H9 (cell line): ENCODE measurements at regions not wholly inside any gene's neighbourhood (a gene's known extent, or its start where the extent isn't known, plus 50 kb on each side); places are given as distances from the start of the nearest gene placed in this dataset.

Experiments
- DNase-seq: peaks from one replicate; pipeline ENCODE4 v3.0.0-alpha.2; 2017
- H2AFZ ChIP-seq: one replicate; pipeline ENCODE4 v1.6.1; 2013; ENCODE audit warnings: mild to moderate bottlenecking, low read length, control low read depth, moderate library complexity
- H2AK5ac ChIP-seq: 2 replicates; pipeline ENCODE4 v1.6.1; 2013; ENCODE audit warnings: low read length, control low read depth, mixed read lengths; ENCODE audit not compliant: insufficient read length
- H2BK120ac ChIP-seq: one replicate; pipeline ENCODE4 v1.6.1; 2013; ENCODE audit warnings: low read depth, mild to moderate bottlenecking, low read length, control low read depth, inconsistent platforms; ENCODE audit not compliant: poor library complexity, severe bottlenecking
- H2BK12ac ChIP-seq: 2 replicates; pipeline ENCODE4 v1.6.1; 2013; ENCODE audit warnings: low read length, control low read depth, mixed read lengths, low read depth; ENCODE audit not compliant: insufficient read length
- H2BK15ac ChIP-seq: 2 replicates; pipeline ENCODE4 v1.6.1; 2013; ENCODE audit warnings: low read depth, low read length, control low read depth
- H2BK20ac ChIP-seq: one replicate; pipeline ENCODE4 v1.6.1; 2013; ENCODE audit warnings: low read depth, mild to moderate bottlenecking, low read length, control low read depth, inconsistent platforms; ENCODE audit not compliant: poor library complexity, severe bottlenecking
- H2BK5ac ChIP-seq: 2 replicates; pipeline ENCODE4 v1.6.1; 2013; ENCODE audit warnings: low read length, control low read depth, mixed read lengths; ENCODE audit not compliant: insufficient read length
- H3K14ac ChIP-seq: 2 replicates; pipeline ENCODE4 v1.6.1; 2013; ENCODE audit warnings: low read length, control low read depth; ENCODE audit not compliant: insufficient read depth
- H3K18ac ChIP-seq: 2 replicates; pipeline ENCODE4 v1.6.1; 2013; ENCODE audit warnings: low read depth, mild to moderate bottlenecking, mixed read lengths, low read length, control low read depth; ENCODE audit not compliant: insufficient read length
- H3K23ac ChIP-seq: 2 replicates; pipeline ENCODE4 v1.6.1; 2013; ENCODE audit warnings: low read length, control low read depth, mixed read lengths, low read depth; ENCODE audit not compliant: insufficient read length
- H3K23me2 ChIP-seq: 2 replicates; pipeline ENCODE4 v1.6.1; 2013; ENCODE audit warnings: low read depth, mild to moderate bottlenecking, mixed read lengths, low read length, control low read depth; ENCODE audit not compliant: insufficient read length, poor library complexity, severe bottlenecking
- H3K27ac ChIP-seq: 2 replicates; pipeline ENCODE4 v1.5.1; 2013; ENCODE audit warnings: low read length, control low read depth, mixed read lengths, low read depth; ENCODE audit not compliant: insufficient read length
- H3K27me3 ChIP-seq: 2 replicates; pipeline ENCODE4 v1.6.1; 2013; ENCODE audit warnings: low read length, control low read depth, inconsistent platforms; ENCODE audit not compliant: insufficient read depth
- H3K4ac ChIP-seq: 2 replicates; pipeline ENCODE4 v1.6.1; 2013; ENCODE audit warnings: low read depth, mild to moderate bottlenecking, control low read depth, inconsistent platforms, low read length, moderate library complexity
- H3K4me1 ChIP-seq: 2 replicates; pipeline ENCODE4 v1.6.1; 2013; ENCODE audit warnings: low read length, control low read depth, inconsistent platforms; ENCODE audit not compliant: insufficient read depth
- H3K4me2 ChIP-seq: 2 replicates; pipeline ENCODE4 v1.6.1; 2013; ENCODE audit warnings: low read length, control low read depth, mixed read lengths; ENCODE audit not compliant: insufficient read length, insufficient read depth
- H3K56ac ChIP-seq: 2 replicates; pipeline ENCODE4 v1.6.1; 2013; ENCODE audit warnings: low read depth, mild to moderate bottlenecking, mixed read lengths, low read length, control low read depth; ENCODE audit not compliant: insufficient read length
- H3K79me1 ChIP-seq: 2 replicates; pipeline ENCODE4 v1.6.1; 2013; ENCODE audit warnings: low read depth, mild to moderate bottlenecking, moderate library complexity, low read length, control low read depth, inconsistent platforms; ENCODE audit not compliant: insufficient read depth, poor library complexity, severe bottlenecking
- H3K79me2 ChIP-seq: 2 replicates; pipeline ENCODE4 v1.6.1; 2013; ENCODE audit warnings: low read length, control low read depth, inconsistent platforms; ENCODE audit not compliant: insufficient read depth
- H3K9ac ChIP-seq: 2 replicates; pipeline ENCODE4 v1.6.1; 2013; ENCODE audit warnings: low read length, control low read depth, mixed read lengths; ENCODE audit not compliant: insufficient read length; ENCODE audit errors: extremely low read depth
- H3K9me3 ChIP-seq: one replicate; pipeline ENCODE4 v1.6.1; 2013; ENCODE audit warnings: low read depth, low read length, inconsistent platforms; ENCODE audit not compliant: control insufficient read depth
- H3T11ph ChIP-seq: one replicate; pipeline ENCODE4 v1.6.1; 2013; ENCODE audit warnings: mild to moderate bottlenecking, low read length, control low read depth, inconsistent platforms
- H4K20me1 ChIP-seq: one replicate; pipeline ENCODE4 v1.6.1; 2013; ENCODE audit not compliant: control insufficient read depth, insufficient read length, insufficient read depth
- H4K5ac ChIP-seq: 2 replicates; pipeline ENCODE4 v1.6.1; 2013; ENCODE audit warnings: low read depth, mild to moderate bottlenecking, mixed read lengths, low read length, control low read depth; ENCODE audit not compliant: insufficient read length
- H4K8ac ChIP-seq: replicated peaks from 2 replicates; pipeline ENCODE4 v1.6.1; 2013; ENCODE audit warnings: low read length, control low read depth, mixed read lengths, low read depth; ENCODE audit not compliant: insufficient read length
- H4K91ac ChIP-seq: 2 replicates; pipeline ENCODE4 v1.6.1; 2013; ENCODE audit warnings: low read depth, mild to moderate bottlenecking, moderate library complexity, mixed read lengths, low read length, control low read depth; ENCODE audit not compliant: insufficient read length
- H3K27ac Mint-ChIP-seq, 3 experiments: 2 replicates in 2 of 3; 3 replicates in 1 of 3; pipeline ENCODE4 v1.8.0; 2020 to 2021; ENCODE audit warnings: mixed read lengths in 3 of 3, mild to moderate bottlenecking in 1 of 3, moderate library complexity in 1 of 3
- H3K27me3 Mint-ChIP-seq: 2 replicates; pipeline ENCODE4 v1.8.0; 2021; ENCODE audit warnings: low read depth, mild to moderate bottlenecking, moderate library complexity, mixed read lengths
- H3K36me3 Mint-ChIP-seq, 3 experiments: 2 replicates in 2 of 3; 3 replicates in 1 of 3; pipeline ENCODE4 v1.8.0; 2020 to 2021; ENCODE audit warnings: low read depth in 3 of 3, mixed read lengths in 3 of 3; ENCODE audit not compliant: insufficient read depth in 1 of 3
- H3K4me1 Mint-ChIP-seq, 2 experiments: 2 replicates each; pipeline ENCODE4 v1.8.0; 2020; ENCODE audit warnings: mixed read lengths in 2 of 2
- H3K4me3 Mint-ChIP-seq, 2 experiments: 2 replicates in 1 of 2; 3 replicates in 1 of 2; pipeline ENCODE4 v1.8.0; 2020 to 2021; ENCODE audit warnings: mild to moderate bottlenecking in 2 of 2, mixed read lengths in 2 of 2, moderate library complexity in 1 of 2
- H3K9me3 Mint-ChIP-seq, 2 experiments: 2 replicates in 1 of 2; 3 replicates in 1 of 2; pipeline ENCODE4 v1.8.0; 2020; ENCODE audit warnings: mild to moderate bottlenecking in 2 of 2, mixed read lengths in 2 of 2, moderate library complexity in 1 of 2
- WGBS: extraction: QIAGEN DNeasy Blood & Tissue Kit; methylation state at CpG from one replicate; pipeline ENCODE4 v1.1.7; 2013; ENCODE audit warnings: missing lambda C conversion rate, low lambda C conversion rate, mixed read lengths; ENCODE audit not compliant: insufficient read length; ENCODE audit errors: extremely low coverage; 5-methylcytosine and 5-hydroxymethylcytosine counted together
- TF ChIP-seq, protein P1 (sequence below): fragments of 200-600 bp; sonication (generic); conservative IDR thresholded peaks from 3 replicates; pipeline ENCODE4 v1.8.0; 2021; ENCODE audit warnings: antibody characterized with exemption, mild to moderate bottlenecking

DNA sequence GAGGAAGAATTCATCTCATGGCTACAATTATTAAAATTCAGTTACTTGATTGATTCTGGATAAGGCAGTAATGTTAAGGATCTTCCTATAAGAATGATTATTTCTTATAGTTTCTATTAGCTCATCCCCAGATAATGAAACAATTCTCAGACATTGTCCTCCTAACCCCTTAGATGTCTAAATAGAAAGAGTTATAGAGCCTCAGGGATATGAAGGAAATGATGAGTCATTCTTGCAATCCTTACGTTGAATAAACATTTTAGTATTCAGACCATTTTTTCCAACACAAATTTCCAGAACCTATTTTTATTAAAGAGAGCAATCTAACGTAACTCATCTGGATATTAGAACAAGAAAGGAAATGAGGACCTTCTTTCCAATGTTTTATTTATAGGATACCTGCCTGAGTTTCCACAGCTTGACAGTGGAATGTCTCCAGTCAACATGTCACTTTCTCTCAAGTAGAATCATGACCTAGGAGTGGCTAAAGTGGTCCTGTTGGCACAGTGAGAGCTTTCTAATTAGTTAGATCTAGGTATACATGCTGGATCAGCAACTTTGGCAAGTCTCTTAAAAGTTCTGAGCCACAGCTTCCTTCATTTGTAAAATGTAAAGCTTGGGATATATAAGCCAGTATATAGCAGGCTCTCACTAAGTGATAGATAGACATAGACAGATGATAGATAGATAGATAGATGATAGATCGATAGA lies 88.0 kb upstream of the RAB27B start:
- H3K4ac ChIP-seq = no peak overlapping the region
- TF ChIP-seq, protein P1, sequence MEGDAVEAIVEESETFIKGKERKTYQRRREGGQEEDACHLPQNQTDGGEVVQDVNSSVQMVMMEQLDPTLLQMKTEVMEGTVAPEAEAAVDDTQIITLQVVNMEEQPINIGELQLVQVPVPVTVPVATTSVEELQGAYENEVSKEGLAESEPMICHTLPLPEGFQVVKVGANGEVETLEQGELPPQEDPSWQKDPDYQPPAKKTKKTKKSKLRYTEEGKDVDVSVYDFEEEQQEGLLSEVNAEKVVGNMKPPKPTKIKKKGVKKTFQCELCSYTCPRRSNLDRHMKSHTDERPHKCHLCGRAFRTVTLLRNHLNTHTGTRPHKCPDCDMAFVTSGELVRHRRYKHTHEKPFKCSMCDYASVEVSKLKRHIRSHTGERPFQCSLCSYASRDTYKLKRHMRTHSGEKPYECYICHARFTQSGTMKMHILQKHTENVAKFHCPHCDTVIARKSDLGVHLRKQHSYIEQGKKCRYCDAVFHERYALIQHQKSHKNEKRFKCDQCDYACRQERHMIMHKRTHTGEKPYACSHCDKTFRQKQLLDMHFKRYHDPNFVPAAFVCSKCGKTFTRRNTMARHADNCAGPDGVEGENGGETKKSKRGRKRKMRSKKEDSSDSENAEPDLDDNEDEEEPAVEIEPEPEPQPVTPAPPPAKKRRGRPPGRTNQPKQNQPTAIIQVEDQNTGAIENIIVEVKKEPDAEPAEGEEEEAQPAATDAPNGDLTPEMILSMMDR = no peak
- no peak overlapping the region for H2BK15ac ChIP-seq
- Mint-ChIP-seq H3K9me3 (no peaks in the 10 kb centered on the region), H3K27me3 (no peaks in the 10 kb centered on the region), H3K4me3 (no peak overlapping the region), H3K4me1 (no peaks in the 10 kb centered on the region), H3K36me3 (no peaks in the 10 kb centered on the region), H3K27ac (no peak overlapping the region)
- H3K23ac ChIP-seq = no peak overlapping the region
- whole genome bisulfite sequencing = 100% methylated on average over 1 of the region's 3 CpGs
- no peak overlapping the region for H3K9ac ChIP-seq
- H3K9me3 ChIP-seq = no peaks in the 10 kb centered on the region
- no peaks in the 10 kb centered on the region for H4K20me1 ChIP-seq
- H4K5ac ChIP-seq = no peak overlapping the region
- H3K79me1 ChIP-seq = no peaks in the 10 kb centered on the region
- H3K56ac ChIP-seq = no peak overlapping the region
- no peaks in the 10 kb centered on the region for H3K4me1 ChIP-seq
- H3T11ph ChIP-seq = no peak overlapping the region
- no peak overlapping the region for H4K8ac ChIP-seq
- H4K91ac ChIP-seq = no peak overlapping the region
- H2AFZ ChIP-seq = no peak overlapping the region
- no peak overlapping the region for H3K27ac ChIP-seq
- H2BK20ac ChIP-seq = no peak overlapping the region
- no peak overlapping the region for H3K4me2 ChIP-seq
- no peaks in the 10 kb centered on the region for H3K27me3 ChIP-seq
- H3K14ac ChIP-seq = no peak overlapping the region
- no peak overlapping the region for H2BK120ac ChIP-seq
- H2BK12ac ChIP-seq = no peak overlapping the region
- no peaks in the 10 kb centered on the region for H3K79me2 ChIP-seq
- H2BK5ac ChIP-seq = no peak overlapping the region
- DNase-seq = no peak
- H3K23me2 ChIP-seq = no peaks in the 10 kb centered on the region
- no peak overlapping the region for H3K18ac ChIP-seq
- H2AK5ac ChIP-seq = no peak overlapping the region
